T-helper 2 cell treated with Interferon-gamma antibody and Interleukin-4, amounts not matched to agents 5 μg/mL and 100 μg/mL, for 36 hours (primary cell): ENCODE measurements at regions not wholly inside any gene's neighbourhood (a gene's known extent, or its start where the extent isn't known, plus 50 kb on each side); places are given as distances from the start of the nearest gene placed in this dataset.

Source experiments
- DNase-seq: peaks from one replicate; pipeline ENCODE4 v3.0.0; 2021; ENCODE audit warnings: low spot score
- H3K27ac Mint-ChIP-seq: one replicate; pipeline ENCODE4 v1.8.0; 2021; ENCODE audit warnings: mild to moderate bottlenecking, mixed read lengths
- H3K27me3 Mint-ChIP-seq: one replicate; pipeline ENCODE4 v1.8.0; 2021; ENCODE audit warnings: low read depth, mixed read lengths
- H3K36me3 Mint-ChIP-seq: one replicate; pipeline ENCODE4 v1.8.0; 2021; ENCODE audit warnings: low read depth, mixed read lengths
- H3K4me1 Mint-ChIP-seq: one replicate; pipeline ENCODE4 v1.8.0; 2021; ENCODE audit warnings: low read depth, mixed read lengths
- H3K4me3 Mint-ChIP-seq: one replicate; pipeline ENCODE4 v1.8.0; 2022; ENCODE audit warnings: mild to moderate bottlenecking, moderate library complexity, mixed read lengths
- H3K9me3 Mint-ChIP-seq: one replicate; pipeline ENCODE4 v1.8.0; 2021; ENCODE audit warnings: mixed read lengths

DNA sequence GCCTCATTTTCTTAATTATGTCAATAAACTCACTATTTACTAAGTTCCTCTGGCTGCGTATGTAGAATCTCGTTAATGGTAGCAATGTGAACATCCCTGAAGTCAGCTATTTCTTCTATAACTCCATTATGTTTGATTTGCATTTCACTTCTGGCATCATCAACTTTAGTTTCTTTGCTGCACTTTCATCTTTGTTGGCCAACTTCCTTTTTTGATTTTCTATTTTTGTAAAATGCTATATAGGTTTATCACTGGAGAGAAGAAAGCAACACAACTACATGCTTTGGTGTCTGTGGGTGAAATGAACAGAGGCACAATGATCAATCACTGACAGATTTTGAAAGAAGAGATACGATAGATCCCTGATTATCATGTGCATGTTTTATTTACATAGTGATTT, 58.5 kb upstream of the ATF7IP start:
- DNase-seq, result no peak
- H3K4me1 Mint-ChIP-seq, result no peaks in the 10 kb centered on the region
- H3K27me3 Mint-ChIP-seq, result peaks cover 2% of the 10 kb centered on the region
- H3K9me3 Mint-ChIP-seq, result peaks cover 8% of the 10 kb centered on the region
- no peak overlapping the region for H3K4me3 Mint-ChIP-seq
- no peak overlapping the region for H3K27ac Mint-ChIP-seq
- no peaks in the 10 kb centered on the region for H3K36me3 Mint-ChIP-seq

- no peak for DNase-seq
- Mint-ChIP-seq H3K9me3 (peaks cover 8% of the 10 kb centered on the region), H3K27ac (no peak overlapping the region), H3K4me1 (no peaks in the 10 kb centered on the region), H3K27me3 (peaks cover 2% of the 10 kb centered on the region), H3K36me3 (no peaks in the 10 kb centered on the region), H3K4me3 (no peak overlapping the region)
Measured at GRCh38 chr12:14308516-14308915, 57.0 kb upstream of the ATF7IP start.

GRCh38 chr12:14310866-14311265, 54.6 kb upstream of the ATF7IP start:
- no peak overlapping the region for H3K4me3 Mint-ChIP-seq
- H3K27me3 Mint-ChIP-seq, result peaks cover 2% of the 10 kb centered on the region
- H3K9me3 Mint-ChIP-seq, result peaks cover 8% of the 10 kb centered on the region
- no peaks in the 10 kb centered on the region for H3K36me3 Mint-ChIP-seq
- H3K27ac Mint-ChIP-seq, result no peak overlapping the region
- no peaks in the 10 kb centered on the region for H3K4me1 Mint-ChIP-seq
- no peak for DNase-seq

DNA sequence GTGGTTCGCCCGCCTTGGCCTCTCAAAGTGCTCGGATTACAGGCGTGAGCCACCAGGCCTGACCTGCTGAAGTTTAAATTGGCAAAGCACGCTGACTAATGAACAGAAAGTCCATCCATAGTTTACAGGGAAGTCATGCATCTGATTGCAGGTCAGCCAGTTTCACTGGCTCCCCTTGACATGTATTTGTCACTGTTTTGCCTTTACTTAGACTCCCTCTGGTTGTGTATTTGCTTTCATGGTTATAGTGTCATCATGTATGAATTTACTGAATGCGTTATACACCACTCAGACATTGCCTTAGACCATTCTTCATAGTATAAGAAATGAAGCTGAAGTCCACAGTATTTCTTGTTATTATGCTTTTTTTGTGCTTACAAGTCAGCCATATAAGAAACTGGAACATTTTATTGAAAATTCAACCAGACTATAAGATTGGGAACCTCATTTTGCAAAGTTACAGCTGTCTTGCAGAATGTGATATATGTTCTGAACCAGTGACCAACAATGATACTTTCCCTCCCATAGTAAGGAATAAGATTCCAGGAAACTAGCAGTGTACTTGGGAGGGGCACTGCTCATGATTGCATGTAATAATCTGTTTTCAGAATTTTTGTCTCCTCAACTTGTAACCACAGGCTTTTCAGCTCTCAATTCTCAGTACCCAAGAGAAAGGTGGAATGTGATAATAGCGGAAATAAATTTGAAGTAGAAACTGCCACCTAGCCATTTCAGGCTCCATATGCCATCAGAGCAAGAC, 51.9 kb upstream of the ATF7IP start:
- no peak for DNase-seq
- Mint-ChIP-seq H3K4me1 (no peaks in the 10 kb centered on the region), H3K27me3 (peaks cover 2% of the 10 kb centered on the region), H3K9me3 (peaks cover 8% of the 10 kb centered on the region), H3K4me3 (no peak overlapping the region), H3K36me3 (no peaks in the 10 kb centered on the region), H3K27ac (no peak overlapping the region)

GRCh38 chr12:14314801-14315200, 50.7 kb upstream of the ATF7IP start:
- no peak overlapping the region for H3K4me3 Mint-ChIP-seq
- H3K27ac Mint-ChIP-seq, result no peak overlapping the region
- no peaks in the 10 kb centered on the region for H3K36me3 Mint-ChIP-seq
- peaks cover 2% of the 10 kb centered on the region for H3K27me3 Mint-ChIP-seq
- H3K4me1 Mint-ChIP-seq, result no peaks in the 10 kb centered on the region
- peaks cover 8% of the 10 kb centered on the region for H3K9me3 Mint-ChIP-seq
- no peak for DNase-seq

GRCh38 chr12:14315501-14315900, 50.0 kb upstream of the ATF7IP start:
- H3K4me3 Mint-ChIP-seq, result no peak overlapping the region
- peaks cover 4% of the 10 kb centered on the region for H3K9me3 Mint-ChIP-seq
- no peak overlapping the region for H3K27ac Mint-ChIP-seq
- no peaks in the 10 kb centered on the region for H3K4me1 Mint-ChIP-seq
- H3K27me3 Mint-ChIP-seq, result no peaks in the 10 kb centered on the region
- no peaks in the 10 kb centered on the region for H3K36me3 Mint-ChIP-seq
- no peak for DNase-seq
